HG03354 (cell line): ENCODE measurements at regions not wholly inside any gene's neighbourhood (a gene's known extent, or its start where the extent isn't known, plus 50 kb on each side); places are given as distances from the start of the nearest gene placed in this dataset.
"Not testable (repeated sequence)": the region's sequence is repeated elsewhere in the genome, so short reads cannot be mapped to it uniquely, and the experiment has no call there.

Source experiments
- ATAC-seq: cut with Tn5 transposase; IDR thresholded peaks from one replicate; pipeline ENCODE4 v1.9.1; 2021; ENCODE audit warnings: mild to moderate bottlenecking; ENCODE audit not compliant: unreplicated experiment, poor library complexity, severe bottlenecking

GRCh38 chr18:29853126-29853525, 1189.4 kb downstream of the DSC3 start:
- ATAC-seq, result no peak

- ATAC-seq, result no peak
These were observed 1193.4 kb downstream of the DSC3 start for GRCh38 chr18:29849144-29849543.

- no peak for ATAC-seq
These were observed 1200.9 kb downstream of the DSC3 start for GRCh38 chr18:29841631-29842030.

- no peak for ATAC-seq
These were observed 1202.5 kb downstream of the DSC3 start for GRCh38 chr18:29840089-29840488.

GRCh38 chr18:29838961-29839360, 1203.6 kb downstream of the DSC3 start:
- ATAC-seq, result not testable (repeated sequence)

- no peak for ATAC-seq
These were observed 1204.0 kb downstream of the DSC3 start for GRCh38 chr18:29838556-29838955.

- no peak for ATAC-seq
These were observed 1218.9 kb downstream of the DSC3 start for GRCh38 chr18:29823671-29824070.

- no peak for ATAC-seq
These were observed 1221.0 kb downstream of the DSC3 start for GRCh38 chr18:29821544-29821943.

- no peak for ATAC-seq
These were observed 1231.0 kb downstream of the DSC3 start for GRCh38 chr18:29811519-29811918.

- ATAC-seq, result no peak
These were observed 1261.7 kb downstream of the DSC3 start for GRCh38 chr18:29780816-29781215.

GRCh38 chr18:29779096-29779495, 1263.4 kb downstream of the DSC3 start:
- no peak for ATAC-seq

- no peak for ATAC-seq
These were observed 1289.2 kb downstream of the DSC3 start for GRCh38 chr18:29753379-29753778.

GRCh38 chr18:29749704-29750103, 1292.8 kb downstream of the DSC3 start:
- ATAC-seq, result no peak

GRCh38 chr18:29741461-29741860, 1301.1 kb downstream of the DSC3 start:
- ATAC-seq, result no peak

GRCh38 chr18:29737620-29738019, 1304.9 kb downstream of the DSC3 start:
- ATAC-seq, result no peak

GRCh38 chr18:29737190-29737589, 1305.4 kb downstream of the DSC3 start:
- ATAC-seq, result no peak

GRCh38 chr18:29730073-29730472, 1312.5 kb downstream of the DSC3 start:
- ATAC-seq, result no peak

GRCh38 chr18:29726646-29727045, 1315.9 kb downstream of the DSC3 start:
- no peak for ATAC-seq

GRCh38 chr18:29723486-29723885, 1319.1 kb downstream of the DSC3 start:
- not testable (repeated sequence) for ATAC-seq

- not testable (repeated sequence) for ATAC-seq
These were observed 1326.6 kb downstream of the DSC3 start for GRCh38 chr18:29715960-29716359.

GRCh38 chr18:29712785-29713184, 1329.8 kb downstream of the DSC3 start:
- no peak for ATAC-seq

- ATAC-seq, result no peak
These were observed 1330.6 kb downstream of the DSC3 start for GRCh38 chr18:29711932-29712331.

GRCh38 chr18:29693334-29693733, 1349.2 kb downstream of the DSC3 start:
- no peak for ATAC-seq
